SK-N-SH treated with all-trans-retinoic acid at 6 μM for 48 hours (cell line): ENCODE measurements at regions not wholly inside any gene's neighbourhood (a gene's known extent, or its start where the extent isn't known, plus 50 kb on each side); places are given as distances from the start of the nearest gene placed in this dataset.

Experiments
- ATAC-seq: fragments of 200-7000 bp; cut with Tn5 transposase; 3 replicates; pipeline ENCODE4 v1.9.1; 2020; ENCODE audit warnings: mild to moderate bottlenecking, moderate library complexity
- BACH2 ChIP-seq: fragments of 250-450 bp; sonication (Bioruptor Pico); IDR thresholded peaks from 2 replicates; pipeline ENCODE4 v1.9.0; 2021; ENCODE audit warnings: mild to moderate bottlenecking, borderline replicate concordance
- CSDC2 ChIP-seq: fragments of 250-450 bp; sonication (Bioruptor Pico); IDR thresholded peaks from 2 replicates; pipeline ENCODE4 v1.5.0; 2020; ENCODE audit warnings: mild to moderate bottlenecking, moderate library complexity
- ESRRG ChIP-seq: fragments of 250-450 bp; sonication (Bioruptor Pico); IDR thresholded peaks from 2 replicates; pipeline ENCODE4 v1.6.1; 2021; ENCODE audit warnings: mild to moderate bottlenecking
- GLIS3 ChIP-seq: fragments of 250-450 bp; sonication (Bioruptor Pico); IDR thresholded peaks from 2 replicates; pipeline ENCODE4 v1.5.0; 2020; ENCODE audit warnings: mild to moderate bottlenecking, moderate library complexity
- ISL1 ChIP-seq: fragments of 250-450 bp; sonication (Bioruptor Pico); IDR thresholded peaks from 2 replicates; pipeline ENCODE4 v2.1.2; 2022; ENCODE audit warnings: mild to moderate bottlenecking, moderate library complexity
- OSR1 ChIP-seq: fragments of 250-450 bp; sonication (Bioruptor Pico); IDR thresholded peaks from 2 replicates; pipeline ENCODE4 v1.8.0; 2022; ENCODE audit warnings: moderate library complexity, mild to moderate bottlenecking, inconsistent platforms
- PPARA ChIP-seq: fragments of 250-450 bp; sonication (Bioruptor Pico); IDR thresholded peaks from 2 replicates; pipeline ENCODE4 v1.5.0; 2020; ENCODE audit warnings: mild to moderate bottlenecking, borderline replicate concordance
- RARB ChIP-seq: fragments of 250-450 bp; sonication (Bioruptor Pico); IDR thresholded peaks from 2 replicates; pipeline ENCODE4 v1.8.0; 2021; ENCODE audit warnings: mild to moderate bottlenecking, moderate library complexity
- SNAI2 ChIP-seq: fragments of 250-450 bp; sonication (Bioruptor Pico); IDR thresholded peaks from 2 replicates; pipeline ENCODE4 v1.5.0; 2020; ENCODE audit warnings: mild to moderate bottlenecking, moderate library complexity
- TCF4 ChIP-seq: fragments of 250-450 bp; sonication (Bioruptor Pico); IDR thresholded peaks from 2 replicates; pipeline ENCODE4 v1.8.0; 2021; ENCODE audit warnings: mild to moderate bottlenecking, moderate library complexity, borderline replicate concordance
- TOX ChIP-seq: fragments of 250-450 bp; sonication (Bioruptor Pico); IDR thresholded peaks from 2 replicates; pipeline ENCODE4 v1.8.0; 2021; ENCODE audit warnings: mild to moderate bottlenecking, moderate library complexity, borderline replicate concordance
- ZC3H10 ChIP-seq: fragments of 250-450 bp; sonication (Bioruptor Pico); IDR thresholded peaks from 2 replicates; pipeline ENCODE4 v1.5.1; 2021; ENCODE audit warnings: mild to moderate bottlenecking, moderate library complexity
- ZFP3 ChIP-seq: fragments of 250-450 bp; sonication (Bioruptor Pico); IDR thresholded peaks from 2 replicates; pipeline ENCODE4 v1.5.0; 2020; ENCODE audit warnings: mild to moderate bottlenecking, moderate library complexity
- ZFP30 ChIP-seq: fragments of 450-650 bp; formaldehyde crosslinking; IDR thresholded peaks from 2 replicates; pipeline ENCODE4 v1.5.0; 2022; ENCODE audit warnings: mild to moderate bottlenecking, moderate library complexity
- ZNF565 ChIP-seq: fragments of 450-650 bp; formaldehyde crosslinking; conservative IDR thresholded peaks from 2 replicates; pipeline ENCODE4 v1.5.0; 2020; ENCODE audit warnings: low read depth, mild to moderate bottlenecking, moderate library complexity
- ZNF70 ChIP-seq: fragments of 450-650 bp; formaldehyde crosslinking; IDR thresholded peaks from 2 replicates; pipeline ENCODE4 v1.5.0; 2020; ENCODE audit warnings: mild to moderate bottlenecking, moderate library complexity
- ZNF8 ChIP-seq: fragments of 450-650 bp; formaldehyde crosslinking; IDR thresholded peaks from 2 replicates; pipeline ENCODE4 v1.5.0; 2020; ENCODE audit warnings: mild to moderate bottlenecking, moderate library complexity
- TF ChIP-seq, protein P1 (sequence below): fragments of 250-450 bp; sonication (Bioruptor Pico); IDR thresholded peaks from 2 replicates; pipeline ENCODE4 v1.5.1; 2020; ENCODE audit warnings: low read depth, mild to moderate bottlenecking, moderate library complexity
- TF ChIP-seq, protein P2 (sequence below): fragments of 250-450 bp; sonication (Bioruptor Pico); IDR thresholded peaks from 2 replicates; pipeline ENCODE4 v1.8.0; 2021; ENCODE audit warnings: low read depth, mild to moderate bottlenecking, moderate library complexity, borderline replicate concordance
- TF ChIP-seq, protein P3 (sequence below): fragments of 250-450 bp; sonication (Bioruptor Pico); IDR thresholded peaks from 2 replicates; pipeline ENCODE4 v1.5.1; 2021; ENCODE audit warnings: mild to moderate bottlenecking, moderate library complexity
- TF ChIP-seq, protein P4 (sequence below): fragments of 250-450 bp; sonication (Bioruptor Pico); IDR thresholded peaks from 2 replicates; pipeline ENCODE4 v1.8.0; 2020; ENCODE audit warnings: mild to moderate bottlenecking, moderate library complexity, borderline replicate concordance
- TF ChIP-seq, protein P5 (sequence below): fragments of 250-450 bp; sonication (Bioruptor Pico); IDR thresholded peaks from 2 replicates; pipeline ENCODE4 v1.5.0; 2020; ENCODE audit warnings: mild to moderate bottlenecking, moderate library complexity

DNA sequence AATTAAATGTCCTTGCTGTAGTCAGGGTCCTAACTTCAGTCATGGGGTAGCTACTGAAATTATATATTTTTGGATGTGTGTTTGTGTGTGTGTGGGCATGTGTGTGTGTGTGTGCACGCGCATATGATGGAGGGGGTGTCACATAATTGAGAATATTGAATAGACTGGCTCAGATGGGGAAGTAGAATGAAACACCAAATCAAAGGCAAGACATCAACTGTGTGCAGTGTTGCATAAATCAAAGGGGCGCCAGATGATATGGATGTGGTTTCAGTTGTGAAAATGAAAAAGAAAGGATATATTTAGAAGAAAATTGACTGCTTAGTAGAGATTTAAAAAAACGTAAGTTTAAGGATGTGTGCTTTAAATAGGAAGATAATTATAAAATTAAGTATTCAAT is 144.2 kb upstream of the CEP162 start (continued):
- TF ChIP-seq, protein P1, sequence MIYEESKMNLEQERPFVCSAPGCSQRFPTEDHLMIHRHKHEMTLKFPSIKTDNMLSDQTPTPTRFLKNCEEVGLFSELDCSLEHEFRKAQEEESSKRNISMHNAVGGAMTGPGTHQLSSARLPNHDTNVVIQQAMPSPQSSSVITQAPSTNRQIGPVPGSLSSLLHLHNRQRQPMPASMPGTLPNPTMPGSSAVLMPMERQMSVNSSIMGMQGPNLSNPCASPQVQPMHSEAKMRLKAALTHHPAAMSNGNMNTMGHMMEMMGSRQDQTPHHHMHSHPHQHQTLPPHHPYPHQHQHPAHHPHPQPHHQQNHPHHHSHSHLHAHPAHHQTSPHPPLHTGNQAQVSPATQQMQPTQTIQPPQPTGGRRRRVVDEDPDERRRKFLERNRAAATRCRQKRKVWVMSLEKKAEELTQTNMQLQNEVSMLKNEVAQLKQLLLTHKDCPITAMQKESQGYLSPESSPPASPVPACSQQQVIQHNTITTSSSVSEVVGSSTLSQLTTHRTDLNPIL (CRISPR knock-in tag) = no peak
- TF ChIP-seq TCF4 (no peak), BACH2 (no peak), ZFP30 (CRISPR knock-in tag) (no peak)

DNA sequence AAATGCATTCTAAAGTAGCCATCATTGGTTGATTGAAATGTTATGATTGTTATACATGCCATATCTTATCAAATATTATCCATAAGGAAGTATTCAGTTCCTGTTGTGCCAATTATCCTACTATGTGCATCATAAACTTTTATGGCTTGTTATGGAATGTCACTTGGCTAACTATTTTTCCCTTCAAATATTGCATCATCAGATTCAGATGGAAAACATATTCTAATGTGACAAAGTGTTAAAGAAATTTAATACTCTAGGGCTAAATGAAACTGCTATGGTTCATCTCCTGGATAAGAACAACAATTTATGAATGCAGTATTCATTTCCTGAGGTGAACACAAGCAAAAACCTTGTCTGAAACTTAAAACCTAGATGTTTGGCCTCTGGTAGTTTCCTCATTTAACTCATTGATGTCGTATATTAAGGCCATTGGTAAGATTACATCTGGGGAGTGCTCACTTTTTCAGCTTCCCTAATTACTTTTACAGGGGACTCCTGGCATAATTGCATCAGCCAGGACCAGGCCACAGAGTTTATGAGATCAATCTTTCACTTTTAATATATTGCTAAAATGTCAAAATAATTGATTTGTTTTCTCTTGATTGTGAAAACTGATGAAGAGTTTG is 134.9 kb upstream of the CEP162 start:
- TF ChIP-seq, protein P2, sequence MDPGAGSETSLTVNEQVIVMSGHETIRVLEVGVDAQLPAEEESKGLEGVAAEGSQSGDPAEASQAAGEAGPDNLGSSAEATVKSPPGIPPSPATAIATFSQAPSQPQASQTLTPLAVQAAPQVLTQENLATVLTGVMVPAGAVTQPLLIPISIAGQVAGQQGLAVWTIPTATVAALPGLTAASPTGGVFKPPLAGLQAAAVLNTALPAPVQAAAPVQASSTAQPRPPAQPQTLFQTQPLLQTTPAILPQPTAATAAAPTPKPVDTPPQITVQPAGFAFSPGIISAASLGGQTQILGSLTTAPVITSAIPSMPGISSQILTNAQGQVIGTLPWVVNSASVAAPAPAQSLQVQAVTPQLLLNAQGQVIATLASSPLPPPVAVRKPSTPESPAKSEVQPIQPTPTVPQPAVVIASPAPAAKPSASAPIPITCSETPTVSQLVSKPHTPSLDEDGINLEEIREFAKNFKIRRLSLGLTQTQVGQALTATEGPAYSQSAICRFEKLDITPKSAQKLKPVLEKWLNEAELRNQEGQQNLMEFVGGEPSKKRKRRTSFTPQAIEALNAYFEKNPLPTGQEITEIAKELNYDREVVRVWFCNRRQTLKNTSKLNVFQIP (CRISPR knock-in tag) = no peak
- TF ChIP-seq ZFP30 (CRISPR knock-in tag) = no peak
- TF ChIP-seq ESRRG (CRISPR knock-in tag) = no peak
- TF ChIP-seq, protein P3, sequence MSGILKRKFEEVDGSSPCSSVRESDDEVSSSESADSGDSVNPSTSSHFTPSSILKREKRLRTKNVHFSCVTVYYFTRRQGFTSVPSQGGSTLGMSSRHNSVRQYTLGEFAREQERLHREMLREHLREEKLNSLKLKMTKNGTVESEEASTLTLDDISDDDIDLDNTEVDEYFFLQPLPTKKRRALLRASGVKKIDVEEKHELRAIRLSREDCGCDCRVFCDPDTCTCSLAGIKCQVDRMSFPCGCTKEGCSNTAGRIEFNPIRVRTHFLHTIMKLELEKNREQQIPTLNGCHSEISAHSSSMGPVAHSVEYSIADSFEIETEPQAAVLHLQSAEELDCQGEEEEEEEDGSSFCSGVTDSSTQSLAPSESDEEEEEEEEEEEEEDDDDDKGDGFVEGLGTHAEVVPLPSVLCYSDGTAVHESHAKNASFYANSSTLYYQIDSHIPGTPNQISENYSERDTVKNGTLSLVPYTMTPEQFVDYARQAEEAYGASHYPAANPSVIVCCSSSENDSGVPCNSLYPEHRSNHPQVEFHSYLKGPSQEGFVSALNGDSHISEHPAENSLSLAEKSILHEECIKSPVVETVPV = no peak
- no peak for TF ChIP-seq GLIS3 (CRISPR knock-in tag)
- no peak for TF ChIP-seq SNAI2 (CRISPR knock-in tag)
- no peak for TF ChIP-seq OSR1 (CRISPR knock-in tag)
- no peak for TF ChIP-seq BACH2
- TF ChIP-seq ISL1 (CRISPR knock-in tag) = no peak
- ATAC-seq = no peak

DNA sequence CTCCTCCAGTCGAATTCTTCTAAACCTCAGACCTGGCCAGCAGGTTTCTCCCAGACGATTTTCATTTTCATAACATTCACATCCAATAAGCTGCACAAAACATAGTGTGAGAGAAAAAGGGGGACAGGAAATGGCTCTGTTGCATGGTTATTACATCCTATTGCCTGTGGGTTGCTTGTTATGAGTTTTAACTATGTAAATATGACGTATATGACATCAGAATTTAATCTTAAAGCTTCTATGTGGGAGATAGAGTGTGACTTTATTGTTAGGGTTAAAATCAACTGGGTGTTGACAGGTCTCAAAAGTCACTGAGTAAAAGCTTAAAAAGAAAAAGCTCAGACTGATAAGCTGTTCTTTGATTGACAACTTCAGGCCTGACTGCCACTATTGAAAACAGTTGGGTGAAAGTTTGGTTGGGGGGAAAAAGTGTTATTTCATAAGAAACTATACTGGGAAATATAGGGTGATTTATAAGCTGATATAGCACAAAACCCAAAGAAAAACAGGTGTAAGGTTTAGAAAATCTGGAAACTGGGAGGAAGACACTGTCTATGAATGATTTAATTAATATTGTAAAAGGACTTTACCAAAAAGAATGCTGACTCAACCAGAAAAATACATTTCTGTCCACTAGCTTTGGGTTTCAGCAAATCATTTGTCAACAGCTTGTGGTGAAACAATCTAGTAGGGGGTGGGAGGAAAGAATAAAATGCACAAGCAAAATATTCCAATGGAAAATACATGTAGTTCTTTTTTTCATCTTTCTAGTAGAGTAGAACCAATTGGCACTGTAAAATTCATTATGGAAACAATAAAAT is 134.1 kb upstream of the CEP162 start:
- no peak for ATAC-seq
- TF ChIP-seq RARB (CRISPR knock-in tag) = no peak
- TF ChIP-seq PPARA = no peak
- TF ChIP-seq ZC3H10 (CRISPR knock-in tag) = no peak
- TF ChIP-seq CSDC2 = no peak
- TF ChIP-seq ISL1 (CRISPR knock-in tag) = no peak
- no peak for TF ChIP-seq TCF4
- TF ChIP-seq ZFP30 (CRISPR knock-in tag) = no peak
- no peak for TF ChIP-seq ESRRG (CRISPR knock-in tag)
- no peak for TF ChIP-seq TOX
- TF ChIP-seq ZNF8 (CRISPR knock-in tag) = no peak
- TF ChIP-seq GLIS3 (CRISPR knock-in tag) = no peak
- TF ChIP-seq, protein P2 (CRISPR knock-in tag) = no peak
- no peak for TF ChIP-seq ZNF565 (CRISPR knock-in tag)
- no peak for TF ChIP-seq SNAI2 (CRISPR knock-in tag)
- TF ChIP-seq, all 23 proteins: peak for 0

DNA sequence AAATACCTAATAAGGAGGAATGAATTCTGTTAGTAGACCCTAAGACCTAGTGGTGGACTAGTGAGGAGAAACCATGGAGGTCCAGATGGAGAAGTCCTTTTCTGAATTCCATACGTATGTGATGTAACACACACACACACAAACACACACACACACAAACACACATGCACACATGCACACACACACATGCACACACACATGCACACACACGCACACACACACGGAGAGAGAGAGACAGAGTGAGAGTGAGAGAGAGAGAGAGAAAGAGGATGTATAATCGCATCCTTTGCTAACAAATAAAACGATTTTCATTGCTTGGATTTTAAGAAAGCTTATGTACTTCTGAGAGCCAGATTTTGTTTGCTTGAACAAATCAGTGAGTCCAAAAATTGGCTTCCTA is 132.6 kb upstream of the CEP162 start:
- no peak for ATAC-seq
- no peak for TF ChIP-seq GLIS3 (CRISPR knock-in tag)
- TF ChIP-seq, protein P4, sequence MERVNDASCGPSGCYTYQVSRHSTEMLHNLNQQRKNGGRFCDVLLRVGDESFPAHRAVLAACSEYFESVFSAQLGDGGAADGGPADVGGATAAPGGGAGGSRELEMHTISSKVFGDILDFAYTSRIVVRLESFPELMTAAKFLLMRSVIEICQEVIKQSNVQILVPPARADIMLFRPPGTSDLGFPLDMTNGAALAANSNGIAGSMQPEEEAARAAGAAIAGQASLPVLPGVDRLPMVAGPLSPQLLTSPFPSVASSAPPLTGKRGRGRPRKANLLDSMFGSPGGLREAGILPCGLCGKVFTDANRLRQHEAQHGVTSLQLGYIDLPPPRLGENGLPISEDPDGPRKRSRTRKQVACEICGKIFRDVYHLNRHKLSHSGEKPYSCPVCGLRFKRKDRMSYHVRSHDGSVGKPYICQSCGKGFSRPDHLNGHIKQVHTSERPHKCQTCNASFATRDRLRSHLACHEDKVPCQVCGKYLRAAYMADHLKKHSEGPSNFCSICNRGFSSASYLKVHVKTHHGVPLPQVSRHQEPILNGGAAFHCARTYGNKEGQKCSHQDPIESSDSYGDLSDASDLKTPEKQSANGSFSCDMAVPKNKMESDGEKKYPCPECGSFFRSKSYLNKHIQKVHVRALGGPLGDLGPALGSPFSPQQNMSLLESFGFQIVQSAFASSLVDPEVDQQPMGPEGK = no peak
- no peak for TF ChIP-seq TOX
- no peak for TF ChIP-seq ZNF565 (CRISPR knock-in tag)
- TF ChIP-seq CSDC2 = no peak
- no peak for TF ChIP-seq ZNF70 (CRISPR knock-in tag)
- no peak for TF ChIP-seq ISL1 (CRISPR knock-in tag)
- TF ChIP-seq PPARA = no peak
- TF ChIP-seq BACH2 = no peak
- TF ChIP-seq, protein P2 (CRISPR knock-in tag) = no peak
- TF ChIP-seq TCF4 = no peak
- TF ChIP-seq, protein P5, sequence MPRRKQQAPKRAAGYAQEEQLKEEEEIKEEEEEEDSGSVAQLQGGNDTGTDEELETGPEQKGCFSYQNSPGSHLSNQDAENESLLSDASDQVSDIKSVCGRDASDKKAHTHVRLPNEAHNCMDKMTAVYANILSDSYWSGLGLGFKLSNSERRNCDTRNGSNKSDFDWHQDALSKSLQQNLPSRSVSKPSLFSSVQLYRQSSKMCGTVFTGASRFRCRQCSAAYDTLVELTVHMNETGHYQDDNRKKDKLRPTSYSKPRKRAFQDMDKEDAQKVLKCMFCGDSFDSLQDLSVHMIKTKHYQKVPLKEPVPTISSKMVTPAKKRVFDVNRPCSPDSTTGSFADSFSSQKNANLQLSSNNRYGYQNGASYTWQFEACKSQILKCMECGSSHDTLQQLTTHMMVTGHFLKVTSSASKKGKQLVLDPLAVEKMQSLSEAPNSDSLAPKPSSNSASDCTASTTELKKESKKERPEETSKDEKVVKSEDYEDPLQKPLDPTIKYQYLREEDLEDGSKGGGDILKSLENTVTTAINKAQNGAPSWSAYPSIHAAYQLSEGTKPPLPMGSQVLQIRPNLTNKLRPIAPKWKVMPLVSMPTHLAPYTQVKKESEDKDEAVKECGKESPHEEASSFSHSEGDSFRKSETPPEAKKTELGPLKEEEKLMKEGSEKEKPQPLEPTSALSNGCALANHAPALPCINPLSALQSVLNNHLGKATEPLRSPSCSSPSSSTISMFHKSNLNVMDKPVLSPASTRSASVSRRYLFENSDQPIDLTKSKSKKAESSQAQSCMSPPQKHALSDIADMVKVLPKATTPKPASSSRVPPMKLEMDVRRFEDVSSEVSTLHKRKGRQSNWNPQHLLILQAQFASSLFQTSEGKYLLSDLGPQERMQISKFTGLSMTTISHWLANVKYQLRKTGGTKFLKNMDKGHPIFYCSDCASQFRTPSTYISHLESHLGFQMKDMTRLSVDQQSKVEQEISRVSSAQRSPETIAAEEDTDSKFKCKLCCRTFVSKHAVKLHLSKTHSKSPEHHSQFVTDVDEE = no peak
- TF ChIP-seq RARB (CRISPR knock-in tag) = no peak
- no peak for TF ChIP-seq ZFP3 (CRISPR knock-in tag)
